Umbilical cord (tissue), 1 donor: ENCODE measurements at regions not wholly inside any gene's neighbourhood (a gene's known extent, or its start where the extent isn't known, plus 50 kb on each side); places are given as distances from the start of the nearest gene placed in this dataset.
"Not testable (repeated sequence)": the region's sequence is repeated elsewhere in the genome, so short reads cannot be mapped to it uniquely, and the experiment has no call there.

Source experiments
- DNase-seq: peaks from one replicate; pipeline ENCODE4 v3.0.0-alpha.2; 2015; ENCODE audit warnings: low spot score

DNA sequence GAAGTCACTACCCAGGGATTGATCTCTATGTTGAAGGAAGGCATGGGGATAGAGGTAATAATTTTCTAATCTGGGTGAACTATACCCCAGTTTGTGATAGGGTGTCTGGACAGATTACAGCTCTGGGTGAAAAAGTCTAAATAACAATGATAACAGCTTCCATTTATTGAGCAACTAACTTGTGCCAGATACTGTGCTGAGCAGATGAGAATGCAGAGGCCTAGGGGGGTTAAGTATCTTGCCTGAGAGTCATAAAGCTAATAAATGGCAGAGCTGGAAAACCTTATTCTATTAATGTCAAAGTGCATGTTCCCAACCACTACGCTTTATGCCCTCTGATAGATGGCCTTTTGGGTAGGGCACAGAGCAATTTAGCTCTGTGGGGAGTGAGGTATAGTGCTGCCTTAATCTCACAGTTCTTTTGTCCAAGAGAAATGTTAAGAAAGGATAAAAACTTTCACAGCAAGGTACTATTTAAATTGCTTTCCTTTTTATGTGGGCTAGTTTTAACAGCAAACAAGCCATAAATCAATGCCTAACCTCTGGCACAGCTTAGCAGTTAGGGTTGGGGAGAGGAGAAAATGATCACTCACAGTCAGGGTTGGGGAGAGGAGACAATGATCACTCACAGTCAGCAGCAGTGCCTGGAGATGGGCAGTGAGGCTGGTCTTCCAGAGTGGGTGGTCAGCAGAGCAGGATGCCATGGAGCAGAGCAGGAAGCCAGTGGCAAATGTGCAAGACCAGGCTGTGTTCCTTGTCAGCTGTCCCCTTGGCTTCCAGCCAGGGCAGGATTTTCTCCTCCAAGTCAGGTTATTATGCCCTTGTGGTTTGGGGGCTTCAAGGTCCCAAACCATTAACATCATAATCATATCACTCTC lies 187.0 kb downstream of the CARTPT start:
- DNase-seq, result peak; percentile 42

GRCh38 chr5:71907001-71907588 lies 188.0 kb downstream of the CARTPT start:
- peak; percentile 68 for DNase-seq

GRCh38 chr5:71907608-71908145 lies 188.6 kb downstream of the CARTPT start:
- peak; percentile 50 for DNase-seq

DNA sequence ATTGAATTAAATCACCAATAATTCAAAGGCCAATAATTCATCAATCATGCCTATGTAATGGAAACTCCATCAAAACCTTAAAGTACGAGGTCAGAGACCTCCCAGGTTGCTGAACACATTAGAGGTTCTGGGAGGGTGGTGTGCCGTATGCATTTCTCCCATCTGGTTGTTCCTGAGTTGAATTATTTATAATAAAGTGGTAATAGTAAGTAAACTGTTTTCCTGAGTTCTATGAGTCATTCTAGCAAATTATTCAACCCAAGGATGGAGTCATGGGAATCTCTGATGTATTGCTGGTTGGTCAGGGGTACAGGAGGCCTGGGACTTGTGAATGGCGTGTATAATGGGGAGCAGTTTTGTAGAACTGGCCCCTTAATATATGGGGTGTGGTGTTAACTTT lies 191.7 kb downstream of the CARTPT start:
- no peak for DNase-seq

DNA sequence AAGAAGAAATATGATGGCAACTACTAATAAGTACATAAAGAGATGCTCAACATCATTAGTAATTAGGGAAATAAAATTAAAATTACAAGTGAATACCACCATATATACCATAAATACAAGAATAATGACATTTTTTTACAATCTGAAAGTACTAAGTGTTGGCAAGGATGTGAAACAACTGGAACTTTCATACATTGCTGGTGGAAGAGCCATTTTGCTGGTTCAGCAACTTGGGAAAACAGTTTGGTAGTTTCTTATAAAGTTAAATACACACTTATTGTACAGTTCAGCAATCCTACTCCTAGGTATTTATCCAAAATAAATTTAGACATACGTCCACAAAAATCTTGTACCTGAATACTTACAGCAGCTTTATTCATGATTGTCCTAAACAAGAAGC lies 192.9 kb downstream of the CARTPT start:
- no peak for DNase-seq

DNA sequence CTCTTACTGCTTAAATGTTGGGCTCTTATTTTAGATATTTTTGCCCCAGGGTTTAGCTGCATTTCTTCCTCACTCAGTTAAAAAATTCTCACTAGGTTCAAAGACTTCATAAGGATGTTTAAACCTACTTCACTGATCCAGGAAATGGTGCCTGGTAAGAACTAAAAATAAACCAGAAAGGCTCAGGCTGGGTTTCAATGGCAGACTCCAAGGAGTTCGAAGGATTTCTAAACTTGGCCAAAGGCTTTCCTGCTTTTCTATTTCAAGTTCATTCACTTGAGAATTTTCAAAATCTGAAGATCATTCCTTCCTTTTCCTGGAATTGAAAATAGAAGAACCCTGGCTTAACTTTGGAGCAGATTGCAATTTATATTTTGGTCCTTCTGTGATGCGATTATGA lies 193.0 kb upstream of the MAP1B start:
- DNase-seq, result peak; percentile 59

GRCh38 chr5:71922584-71923106 lies 184.6 kb upstream of the MAP1B start:
- no peak for DNase-seq

DNA sequence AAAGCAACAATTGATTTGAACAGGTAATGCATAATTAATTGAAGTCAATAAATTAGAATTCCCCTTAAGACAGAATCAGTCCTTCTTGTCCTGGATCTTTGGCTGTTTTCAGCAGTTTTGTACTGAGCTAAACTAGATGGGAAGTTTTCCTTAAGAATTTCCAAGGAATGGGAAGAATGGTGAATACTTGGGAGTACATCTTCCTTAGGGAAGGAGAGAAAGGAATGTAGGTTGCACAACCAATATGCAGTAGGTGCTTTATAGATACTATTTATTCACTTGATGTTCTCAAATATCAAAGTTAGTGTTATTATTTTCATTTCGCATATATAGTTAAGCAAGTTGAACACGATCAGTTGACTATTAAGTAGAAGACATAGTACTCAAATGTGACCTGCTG lies 183.5 kb upstream of the MAP1B start:
- no peak for DNase-seq

DNA sequence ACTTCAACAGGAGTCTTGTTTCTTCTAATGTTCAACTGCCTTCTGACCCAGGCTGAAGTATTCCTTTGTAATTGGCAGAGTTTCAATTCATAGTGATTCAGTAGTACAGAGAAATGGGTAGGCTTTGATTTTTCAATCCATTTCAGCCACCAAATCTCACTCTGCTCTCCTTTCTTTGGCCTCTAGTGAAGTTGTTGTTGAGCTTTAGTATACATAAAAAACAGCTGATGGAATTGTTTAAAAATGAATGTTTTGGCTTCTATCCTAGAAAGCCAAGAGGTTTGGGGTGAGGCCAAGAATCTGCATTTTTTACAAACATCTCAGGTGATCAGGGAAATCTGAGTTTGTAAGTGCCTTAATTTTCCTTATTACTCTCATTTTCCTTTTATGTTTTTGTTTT lies 182.9 kb upstream of the MAP1B start:
- no peak for DNase-seq

GRCh38 chr5:71924980-71925379 lies 182.3 kb upstream of the MAP1B start:
- DNase-seq, result peak; percentile 27

DNA sequence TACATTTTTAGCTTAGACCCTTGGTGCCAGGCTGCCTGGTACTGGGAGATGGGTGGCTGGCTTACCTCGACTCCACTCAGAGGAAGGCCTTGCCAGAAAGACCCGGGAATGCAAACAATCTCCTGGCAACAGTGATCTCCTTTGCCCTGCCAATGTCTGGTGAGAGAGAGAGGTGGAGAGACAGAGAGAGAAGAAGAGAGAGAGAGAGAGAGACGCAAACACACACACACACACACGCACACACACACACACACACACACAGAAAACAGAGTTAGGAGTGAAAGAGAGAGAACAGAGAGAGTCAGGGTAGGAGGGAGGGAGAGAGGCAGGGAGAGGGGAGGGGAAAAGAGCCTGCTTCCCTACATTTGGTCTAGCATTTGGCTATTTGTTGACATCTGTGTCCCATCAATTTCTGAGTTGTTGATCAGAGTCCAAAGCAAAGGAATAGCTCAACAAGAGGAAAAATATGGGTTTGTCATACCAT lies 181.6 kb upstream of the MAP1B start:
- DNase-seq, result peak; percentile 31

DNA sequence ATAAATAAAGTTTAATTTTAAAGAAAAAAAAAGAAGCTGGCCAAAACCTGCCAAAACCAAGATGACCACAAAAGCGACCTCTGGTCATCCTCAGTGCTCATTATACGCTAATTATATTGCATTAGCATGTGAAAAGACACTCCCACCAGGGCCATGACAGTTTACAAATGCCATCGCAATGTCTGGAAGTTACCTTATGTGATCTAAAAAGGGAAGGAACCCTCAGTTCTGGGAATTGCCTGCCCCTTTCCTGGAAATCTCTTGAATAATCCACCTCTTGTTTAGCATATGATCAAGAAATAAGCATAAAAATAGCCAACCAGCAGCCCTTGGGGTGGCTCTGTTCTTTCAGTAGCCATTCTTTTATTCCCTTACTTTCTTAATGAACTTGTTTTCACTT lies 178.3 kb upstream of the MAP1B start:
- no peak for DNase-seq

- not testable (repeated sequence) for DNase-seq
These were observed 176.7 kb upstream of the MAP1B start for GRCh38 chr5:71930554-71930953.

- DNase-seq, result no peak
These were observed 175.1 kb upstream of the MAP1B start for GRCh38 chr5:71932131-71932654.

DNA sequence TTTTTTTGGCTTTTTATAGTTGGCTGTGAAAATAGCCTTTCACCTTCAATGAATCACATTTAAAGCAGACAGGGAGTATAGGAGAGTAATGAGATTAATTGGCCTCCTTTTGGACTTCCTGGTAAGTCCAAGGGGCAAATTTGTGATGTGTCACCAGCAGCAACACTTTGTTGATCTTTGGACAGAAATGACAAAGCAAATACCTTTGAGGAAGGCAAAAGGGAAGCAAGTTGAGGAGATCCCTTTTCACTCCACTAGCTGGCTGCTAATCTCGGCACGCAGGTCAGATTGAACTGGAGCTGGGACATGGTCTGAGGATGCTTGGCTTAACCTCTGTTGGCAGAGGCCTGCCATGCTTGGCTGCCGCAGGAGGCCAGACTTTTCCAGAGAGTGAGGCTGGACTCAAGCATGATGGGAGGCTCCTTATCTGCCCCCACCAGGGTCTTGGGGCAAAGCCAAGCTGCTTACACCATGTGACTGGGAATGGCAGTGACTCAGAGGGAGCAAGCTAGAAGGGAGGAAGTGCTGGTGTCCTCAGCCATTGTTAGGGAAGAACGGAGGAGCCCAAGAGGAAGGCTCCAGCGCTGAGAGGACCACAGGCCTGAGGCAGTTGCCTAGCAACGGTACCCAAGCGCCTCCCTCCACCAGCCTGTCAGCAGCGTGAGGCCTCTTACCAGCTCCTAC lies 174.5 kb upstream of the MAP1B start:
- peak; percentile 49 for DNase-seq

- no peak for DNase-seq
These were observed 173.0 kb upstream of the MAP1B start for GRCh38 chr5:71934322-71934721.

DNA sequence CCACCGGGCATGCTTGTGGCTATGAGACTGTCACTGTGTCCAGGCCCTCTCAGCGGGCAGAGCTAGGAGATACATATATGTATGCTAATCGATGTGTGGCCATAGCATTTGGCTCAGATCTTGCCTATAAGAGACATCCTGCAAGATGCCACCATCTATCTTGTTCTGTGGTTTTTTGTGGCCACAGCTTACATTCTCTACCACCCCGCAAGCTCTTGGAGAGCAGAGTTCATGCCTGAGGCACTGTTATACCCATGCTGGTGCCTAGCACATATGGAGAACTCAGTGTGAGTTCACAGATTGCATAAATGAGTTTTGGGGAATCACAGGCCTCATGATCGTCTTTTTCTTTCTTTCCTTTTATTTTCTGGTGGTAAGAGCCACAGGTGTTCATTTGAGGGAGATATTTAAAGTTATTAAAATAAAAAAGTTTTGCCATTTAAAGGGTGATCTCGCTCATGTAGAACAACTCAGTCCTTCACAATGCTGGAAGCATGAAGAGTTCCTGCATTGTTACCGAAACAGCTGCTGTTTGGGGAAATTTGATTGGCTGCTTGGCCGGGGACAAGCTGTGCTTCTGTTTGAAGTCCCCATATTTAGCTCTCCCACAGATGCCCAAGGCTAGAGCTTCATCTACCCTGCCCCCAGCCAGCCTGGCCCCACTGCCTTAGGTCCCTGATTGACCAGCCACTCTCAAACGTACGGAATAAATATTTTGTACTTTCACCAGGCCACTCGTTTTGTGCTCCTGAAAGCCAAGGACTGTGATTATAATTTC lies 169.2 kb upstream of the MAP1B start:
- DNase-seq, result no peak

DNA sequence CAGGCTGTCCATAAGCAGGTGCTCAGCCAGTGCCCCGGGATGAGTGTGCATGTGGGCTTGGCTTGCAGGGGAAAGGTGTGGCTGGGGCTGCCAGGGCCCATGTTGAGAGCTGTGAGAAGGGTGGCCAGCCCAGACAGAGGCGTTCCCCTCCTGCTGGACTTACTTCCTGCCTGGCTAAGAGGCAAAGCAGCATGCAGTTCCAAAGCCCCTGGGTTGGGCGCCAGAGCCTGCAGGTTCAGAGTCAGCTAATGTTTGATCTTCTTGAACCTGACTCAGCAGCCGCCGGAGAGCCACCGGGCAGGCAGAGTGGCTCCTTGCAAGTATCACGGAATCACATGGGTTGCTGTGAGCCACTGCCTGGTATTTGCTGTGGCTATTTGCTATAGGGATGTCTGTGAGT lies 168.4 kb upstream of the MAP1B start:
- peak; percentile 61 for DNase-seq

DNA sequence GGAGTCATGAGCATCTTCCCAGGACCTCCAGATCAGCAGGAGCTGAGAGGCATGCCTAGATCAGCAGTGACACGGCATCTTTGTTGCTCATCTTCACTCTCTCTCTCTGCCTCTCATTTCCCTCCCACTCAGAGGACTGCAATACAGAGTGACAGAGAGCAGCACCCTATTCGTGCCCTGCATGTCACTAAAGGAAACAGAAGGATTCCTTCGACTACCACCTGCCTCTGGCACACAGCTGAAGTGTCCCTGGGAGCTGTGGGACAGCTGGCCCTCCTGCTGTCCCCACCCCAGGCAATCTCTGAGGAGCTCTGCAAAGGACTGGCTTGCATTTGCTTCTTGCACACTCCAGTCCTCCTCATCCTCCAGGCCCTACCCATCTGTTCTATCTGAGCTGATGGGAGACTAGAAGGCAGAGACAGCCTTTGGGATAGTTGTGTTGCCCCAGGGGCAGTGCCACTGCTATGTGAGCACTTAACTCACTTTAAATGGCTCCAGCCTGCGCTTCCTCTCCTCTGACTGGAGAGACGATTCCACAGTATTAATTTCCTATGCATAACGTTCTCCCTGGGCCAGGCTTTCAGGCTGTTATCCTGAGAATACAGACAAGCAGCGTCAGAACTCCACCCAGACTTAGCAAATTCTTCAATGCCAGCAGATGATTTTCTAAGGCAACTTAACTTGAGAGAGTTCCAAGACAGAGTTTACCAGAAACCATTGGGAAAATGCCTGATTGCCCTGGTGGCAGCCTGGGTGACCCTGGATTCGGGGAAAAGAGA lies 167.6 kb upstream of the MAP1B start:
- DNase-seq, result peak; percentile 81

GRCh38 chr5:71943874-71944273 lies 163.4 kb upstream of the MAP1B start:
- no peak for DNase-seq
